HK-2 (cell line): ENCODE measurements at regions not wholly inside any gene's neighbourhood (a gene's known extent, or its start where the extent isn't known, plus 50 kb on each side); places are given as distances from the start of the nearest gene placed in this dataset.

Experiments
- DNase-seq: peaks from one replicate; pipeline ENCODE4 v3.0.0-alpha.2; 2018; ENCODE audit not compliant: unreplicated experiment

- DNase-seq = no peak
Observed at GRCh38 chr6:98136333-98136732, 698.0 kb upstream of the POU3F2 start.

GRCh38 chr6:98137391-98137790, 697.0 kb upstream of the POU3F2 start:
- DNase-seq = no peak

GRCh38 chr6:98142839-98143238, 691.5 kb upstream of the POU3F2 start:
- DNase-seq = no peak

- DNase-seq = no peak
Observed at GRCh38 chr6:98146656-98147055, 687.7 kb upstream of the POU3F2 start.

- no peak for DNase-seq
Observed at GRCh38 chr6:98156580-98156979, 677.8 kb upstream of the POU3F2 start.

GRCh38 chr6:98179606-98180005, 654.8 kb upstream of the POU3F2 start:
- DNase-seq = no peak

- DNase-seq = no peak
Observed at GRCh38 chr6:98200084-98200483, 634.3 kb upstream of the POU3F2 start.

GRCh38 chr6:98203170-98203806, 631.1 kb upstream of the POU3F2 start:
- DNase-seq = no peak

- no peak for DNase-seq
Observed at GRCh38 chr6:98212468-98212867, 621.9 kb upstream of the POU3F2 start.

- DNase-seq = no peak
Observed at GRCh38 chr6:98215531-98215930, 618.8 kb upstream of the POU3F2 start.

- DNase-seq = no peak
Observed at GRCh38 chr6:98230250-98230649, 604.1 kb upstream of the POU3F2 start.

GRCh38 chr6:98239057-98239456, 595.3 kb upstream of the POU3F2 start:
- DNase-seq = no peak

- no peak for DNase-seq
Observed at GRCh38 chr6:98241630-98242029, 592.7 kb upstream of the POU3F2 start.

- DNase-seq = no peak
Observed at GRCh38 chr6:98254624-98255023, 579.8 kb upstream of the POU3F2 start.

- no peak for DNase-seq
Observed at GRCh38 chr6:98260382-98260781, 574.0 kb upstream of the POU3F2 start.

- DNase-seq = no peak
Observed at GRCh38 chr6:98272060-98272459, 562.3 kb upstream of the POU3F2 start.

GRCh38 chr6:98274691-98275090, 559.7 kb upstream of the POU3F2 start:
- DNase-seq = no peak

- no peak for DNase-seq
Observed at GRCh38 chr6:98280492-98280891, 553.9 kb upstream of the POU3F2 start.

GRCh38 chr6:98286620-98287019, 547.8 kb upstream of the POU3F2 start:
- DNase-seq = no peak

- DNase-seq = no peak
Observed at GRCh38 chr6:98287876-98288275, 546.5 kb upstream of the POU3F2 start.

GRCh38 chr6:98292810-98293209, 541.6 kb upstream of the POU3F2 start:
- DNase-seq = no peak

- no peak for DNase-seq
Observed at GRCh38 chr6:98295515-98296175, 538.7 kb upstream of the POU3F2 start.

GRCh38 chr6:98308564-98308963, 525.8 kb upstream of the POU3F2 start:
- DNase-seq = no peak

- no peak for DNase-seq
Observed at GRCh38 chr6:98310443-98310842, 523.9 kb upstream of the POU3F2 start.
